ACC112 (cell line): ENCODE measurements at regions not wholly inside any gene's neighbourhood (a gene's known extent, or its start where the extent isn't known, plus 50 kb on each side); places are given as distances from the start of the nearest gene placed in this dataset.

ENCODE experiments used
- H2AFZ ChIP-seq: fragments of 200-600 bp; sonication (generic); one replicate; pipeline ENCODE4 v1.6.0; 2017; ENCODE audit warnings: antibody characterized with exemption, low read length; ENCODE audit not compliant: unreplicated experiment
- H3K27ac ChIP-seq: fragments of 200-600 bp; sonication (generic); 2 replicates; pipeline ENCODE4 v1.5.1; 2014; ENCODE audit warnings: low read depth, mild to moderate bottlenecking, antibody characterized with exemption, low read length, moderate library complexity
- H3K27me3 ChIP-seq: fragments of 200-600 bp; sonication (generic); 2 replicates; pipeline ENCODE4 v1.6.1; 2014; ENCODE audit warnings: mild to moderate bottlenecking, antibody characterized with exemption, low read length, moderate library complexity, mixed read lengths; ENCODE audit not compliant: insufficient read depth
- H3K36me3 ChIP-seq: fragments of 200-600 bp; sonication (generic); 2 replicates; pipeline ENCODE4 v1.6.1; 2016; ENCODE audit warnings: mild to moderate bottlenecking, antibody characterized with exemption, low read length, moderate library complexity, mixed read lengths; ENCODE audit not compliant: insufficient read depth
- H3K4me1 ChIP-seq: fragments of 200-600 bp; sonication (generic); one replicate; pipeline ENCODE4 v1.6.1; 2016; ENCODE audit warnings: low read length, mixed read lengths; ENCODE audit not compliant: insufficient read depth, unreplicated experiment, control insufficient read depth
- H3K4me3 ChIP-seq: fragments of 200-600 bp; sonication (generic); 2 replicates; pipeline ENCODE4 v1.5.1; 2014; ENCODE audit warnings: mild to moderate bottlenecking, low read depth, low read length
- H3K79me2 ChIP-seq: fragments of 200-600 bp; sonication (generic); one replicate; pipeline ENCODE4 v1.6.0; 2016; ENCODE audit warnings: low read length; ENCODE audit not compliant: control insufficient read depth, unreplicated experiment, insufficient read depth

- Histone ChIP-seq H3K36me3 (no peaks in the 10 kb centered on the region), H3K27ac (no peak overlapping the region), H3K27me3 (no peaks in the 10 kb centered on the region), H3K4me3 (no peak overlapping the region), H2AFZ (no peak overlapping the region), H3K4me1 (no peaks in the 10 kb centered on the region), H3K79me2 (no peaks in the 10 kb centered on the region)
Measured at GRCh38 chr9:13556656-13557055, 277.2 kb upstream of the MPDZ start.

- Histone ChIP-seq H3K4me3 (no peak overlapping the region), H3K4me1 (no peaks in the 10 kb centered on the region), H3K79me2 (no peaks in the 10 kb centered on the region)
Measured at GRCh38 chr9:13555989-13556500, 276.6 kb upstream of the MPDZ start.

GRCh38 chr9:13555516-13555915 is 276.0 kb upstream of the MPDZ start:
- no peaks in the 10 kb centered on the region for H3K27me3 ChIP-seq
- no peaks in the 10 kb centered on the region for H3K79me2 ChIP-seq
- H3K4me1 ChIP-seq = no peaks in the 10 kb centered on the region
- H2AFZ ChIP-seq = no peak overlapping the region
- H3K27ac ChIP-seq = no peak overlapping the region
- H3K36me3 ChIP-seq = no peaks in the 10 kb centered on the region
- H3K4me3 ChIP-seq = no peak overlapping the region

More at GRCh38 chr9:13555989-13556500, 276.6 kb upstream of the MPDZ start:
- H3K27ac ChIP-seq = no peak overlapping the region
- H2AFZ ChIP-seq = no peak overlapping the region
- no peaks in the 10 kb centered on the region for H3K27me3 ChIP-seq
- H3K36me3 ChIP-seq = no peaks in the 10 kb centered on the region

- Histone ChIP-seq H3K27me3 (no peaks in the 10 kb centered on the region), H2AFZ (no peak overlapping the region), H3K27ac (no peak overlapping the region), H3K4me3 (no peak overlapping the region), H3K36me3 (no peaks in the 10 kb centered on the region), H3K4me1 (no peaks in the 10 kb centered on the region), H3K79me2 (no peaks in the 10 kb centered on the region)
Measured at GRCh38 chr9:13554626-13555025, 275.1 kb upstream of the MPDZ start.

- Histone ChIP-seq H3K79me2 (no peaks in the 10 kb centered on the region), H3K27ac (no peak overlapping the region), H3K27me3 (no peaks in the 10 kb centered on the region), H3K4me3 (no peak overlapping the region), H3K4me1 (no peaks in the 10 kb centered on the region), H2AFZ (no peak overlapping the region), H3K36me3 (no peaks in the 10 kb centered on the region)
Measured at GRCh38 chr9:13552606-13553215, 273.2 kb upstream of the MPDZ start.

GRCh38 chr9:13550519-13550918 is 271.0 kb upstream of the MPDZ start:
- Histone ChIP-seq H3K4me3 (no peak overlapping the region), H3K4me1 (no peaks in the 10 kb centered on the region), H2AFZ (no peak overlapping the region), H3K36me3 (no peaks in the 10 kb centered on the region), H3K79me2 (no peaks in the 10 kb centered on the region), H3K27me3 (no peaks in the 10 kb centered on the region), H3K27ac (no peak overlapping the region)

- Histone ChIP-seq H3K27ac (no peak overlapping the region), H3K36me3 (no peaks in the 10 kb centered on the region), H3K27me3 (no peaks in the 10 kb centered on the region), H2AFZ (no peak overlapping the region), H3K4me1 (no peaks in the 10 kb centered on the region), H3K79me2 (no peaks in the 10 kb centered on the region), H3K4me3 (no peak overlapping the region)
Measured at GRCh38 chr9:13548535-13548934, 269.0 kb upstream of the MPDZ start.

GRCh38 chr9:13535141-13535540 is 255.6 kb upstream of the MPDZ start:
- Histone ChIP-seq H3K27me3 (peaks cover 10% of the 10 kb centered on the region), H3K4me1 (no peaks in the 10 kb centered on the region), H3K4me3 (no peak overlapping the region), H3K27ac (no peak overlapping the region), H3K36me3 (no peaks in the 10 kb centered on the region), H2AFZ (no peak overlapping the region), H3K79me2 (no peaks in the 10 kb centered on the region)

- Histone ChIP-seq H3K79me2 (no peaks in the 10 kb centered on the region), H2AFZ (no peak overlapping the region), H3K27me3 (peaks cover 10% of the 10 kb centered on the region)
Measured at GRCh38 chr9:13534006-13534405, 254.5 kb upstream of the MPDZ start.

GRCh38 chr9:13532407-13532806 is 252.9 kb upstream of the MPDZ start:
- H3K36me3 ChIP-seq = no peaks in the 10 kb centered on the region
- no peaks in the 10 kb centered on the region for H3K79me2 ChIP-seq
- H3K27ac ChIP-seq = no peak overlapping the region
- no peaks in the 10 kb centered on the region for H3K4me1 ChIP-seq
- no peak overlapping the region for H3K4me3 ChIP-seq
- peaks cover 10% of the 10 kb centered on the region for H3K27me3 ChIP-seq
- H2AFZ ChIP-seq = no peak overlapping the region

More at GRCh38 chr9:13534006-13534405, 254.5 kb upstream of the MPDZ start:
- Histone ChIP-seq H3K27ac (no peak overlapping the region), H3K4me1 (no peaks in the 10 kb centered on the region), H3K36me3 (no peaks in the 10 kb centered on the region), H3K4me3 (no peak overlapping the region)

- no peak overlapping the region for H2AFZ ChIP-seq
- H3K27ac ChIP-seq = no peak overlapping the region
- H3K27me3 ChIP-seq = peaks cover 10% of the 10 kb centered on the region; the same call in 1 of the 2 replicates
- H3K4me3 ChIP-seq = no peak overlapping the region
- H3K36me3 ChIP-seq = no peaks in the 10 kb centered on the region
- no peaks in the 10 kb centered on the region for H3K79me2 ChIP-seq
- H3K4me1 ChIP-seq = no peaks in the 10 kb centered on the region
Measured at GRCh38 chr9:13529321-13530104, 250.0 kb upstream of the MPDZ start.
